DND-41 (cell line): ENCODE measurements at regions not wholly inside any gene's neighbourhood (a gene's known extent, or its start where the extent isn't known, plus 50 kb on each side); places are given as distances from the start of the nearest gene placed in this dataset.

Experiments
- ATAC-seq: fragments of 200-7000 bp; cut with Tn5 transposase; 3 replicates; pipeline ENCODE4 v1.9.1; 2021; ENCODE audit warnings: low read depth; ENCODE audit not compliant: insufficient read depth
- DNase-seq: peaks from one replicate; pipeline ENCODE4 v3.0.0-alpha.2; 2020
- H2AFZ ChIP-seq: 2 replicates; pipeline ENCODE4 v1.6.0; 2012; ENCODE audit warnings: low read depth, low read length
- H3K27ac ChIP-seq: 2 replicates; pipeline ENCODE4 v1.5.1; 2012; ENCODE audit warnings: low read length, inconsistent platforms
- H3K27me3 ChIP-seq: fragments of 200-600 bp; sonication (generic); 2 replicates; pipeline ENCODE4 v1.6.0; 2012; ENCODE audit warnings: low read length, mild to moderate bottlenecking, inconsistent platforms; ENCODE audit not compliant: insufficient read depth, poor library complexity
- H3K36me3 ChIP-seq: 2 replicates; pipeline ENCODE4 v1.5.1; 2012; ENCODE audit warnings: low read length, inconsistent platforms; ENCODE audit not compliant: insufficient read depth
- H3K4me1 ChIP-seq: 2 replicates; pipeline ENCODE4 v1.5.1; 2012; ENCODE audit warnings: mild to moderate bottlenecking, low read length; ENCODE audit not compliant: insufficient read depth
- H3K4me2 ChIP-seq: 2 replicates; pipeline ENCODE4 v1.6.0; 2012; ENCODE audit warnings: mild to moderate bottlenecking, moderate library complexity, low read length, inconsistent platforms; ENCODE audit not compliant: insufficient read depth
- H3K4me3 ChIP-seq, 2 experiments: fragments of 200-600 bp in 1 of 2; shearing (Covaris generic) in 1 of 2; 2 replicates each; pipeline ENCODE4 v1.5.1; 2012 to 2016; ENCODE audit warnings: inconsistent platforms in 2 of 2, low read length in 2 of 2, mild to moderate bottlenecking in 2 of 2, low read depth in 1 of 2, moderate library complexity in 1 of 2
- H3K79me2 ChIP-seq: 2 replicates; pipeline ENCODE4 v1.6.0; 2012; ENCODE audit warnings: low read length, inconsistent platforms; ENCODE audit not compliant: insufficient read depth
- H3K9ac ChIP-seq: 2 replicates; pipeline ENCODE4 v1.6.0; 2012; ENCODE audit warnings: low read depth, mild to moderate bottlenecking, inconsistent platforms, low read length, moderate library complexity
- H3K9me3 ChIP-seq: 2 replicates; pipeline ENCODE4 v1.5.1; 2012; ENCODE audit warnings: low read length, moderate library complexity, mild to moderate bottlenecking, inconsistent platforms; ENCODE audit not compliant: insufficient read depth, severe bottlenecking
- H4K20me1 ChIP-seq: 2 replicates; pipeline ENCODE4 v1.6.0; 2012; ENCODE audit warnings: low read length; ENCODE audit not compliant: insufficient read depth
- CTCF ChIP-seq: IDR thresholded peaks from 2 replicates; pipeline ENCODE4 v1.5.1; 2012; ENCODE audit warnings: borderline replicate concordance, low read length, moderate library complexity, mild to moderate bottlenecking; ENCODE audit not compliant: poor library complexity, severe bottlenecking; ENCODE audit errors: extremely low read depth
- EZH2 ChIP-seq: IDR thresholded peaks from 3 replicates; pipeline ENCODE4 v1.6.1; 2012; ENCODE audit warnings: borderline replicate concordance, low read depth, mild to moderate bottlenecking, moderate library complexity, low read length, inconsistent platforms; ENCODE audit not compliant: severe bottlenecking

GRCh38 chr17:13127921-13128602 lies 110.2 kb upstream of the ELAC2 start:
- Histone ChIP-seq H3K79me2 (no peaks in the 10 kb centered on the region), H2AFZ (no peak overlapping the region), H3K4me3 (no peak overlapping the region), H4K20me1 (no peaks in the 10 kb centered on the region), H3K27ac (no peak overlapping the region), H3K27me3 (no peaks in the 10 kb centered on the region), H3K9ac (no peak overlapping the region), H3K36me3 (no peaks in the 10 kb centered on the region), H3K4me2 (no peak overlapping the region), H3K9me3 (no peaks in the 10 kb centered on the region), H3K4me1 (no peaks in the 10 kb centered on the region)
- TF ChIP-seq EZH2 (no peak), CTCF (no peak)
- ATAC-seq (no peak), DNase-seq (no peak)

GRCh38 chr17:13120864-13121263 lies 103.0 kb upstream of the ELAC2 start:
- TF ChIP-seq EZH2 (no peak), CTCF (no peak)
- no peaks in the 10 kb centered on the region for H3K79me2 ChIP-seq
- no peaks in the 10 kb centered on the region for H3K36me3 ChIP-seq
- no peaks in the 10 kb centered on the region for H3K27me3 ChIP-seq
- no peaks in the 10 kb centered on the region for H4K20me1 ChIP-seq
- H3K9ac ChIP-seq: no peak overlapping the region
- H3K4me3 ChIP-seq: no peak overlapping the region
- no peak overlapping the region for H3K27ac ChIP-seq
- no peak overlapping the region for H3K4me2 ChIP-seq
- H3K9me3 ChIP-seq: no peaks in the 10 kb centered on the region
- no peak for ATAC-seq
- DNase-seq: no peak
- H2AFZ ChIP-seq: no peak overlapping the region
- no peaks in the 10 kb centered on the region for H3K4me1 ChIP-seq

- H3K79me2 ChIP-seq: no peaks in the 10 kb centered on the region
- no peaks in the 10 kb centered on the region for H3K9me3 ChIP-seq
- no peak overlapping the region for H2AFZ ChIP-seq
- no peaks in the 10 kb centered on the region for H4K20me1 ChIP-seq
- DNase-seq (no peak), ATAC-seq (no peak)
- H3K27ac ChIP-seq: no peak overlapping the region
- H3K9ac ChIP-seq: no peak overlapping the region
- H3K4me2 ChIP-seq: no peak overlapping the region
- H3K36me3 ChIP-seq: no peaks in the 10 kb centered on the region
- H3K4me3 ChIP-seq: no peak overlapping the region
- TF ChIP-seq EZH2: no peak
- TF ChIP-seq CTCF: no peak
- H3K27me3 ChIP-seq: no peaks in the 10 kb centered on the region
- H3K4me1 ChIP-seq: no peaks in the 10 kb centered on the region
These were observed 100.5 kb upstream of the ELAC2 start for GRCh38 chr17:13118311-13118710.
